OCI-LY7 (cell line): ENCODE measurements at regions not wholly inside any gene's neighbourhood (a gene's known extent, or its start where the extent isn't known, plus 50 kb on each side); places are given as distances from the start of the nearest gene placed in this dataset.
A peak's percentile ranks its signal among the peaks of the same experiment; 100 is the strongest.

Experiments
- EZH2phosphoT487 ChIP-seq: fragments of 200-600 bp; sonication (generic); IDR thresholded peaks from 2 replicates; pipeline ENCODE4 v1.6.1; 2018; ENCODE audit warnings: low read depth, borderline replicate concordance, mild to moderate bottlenecking, mixed run types, antibody characterized with exemption, low read length, moderate library complexity, mixed read lengths
- TF ChIP-seq, protein P1 (sequence below): fragments of 200-600 bp; sonication (generic); conservative IDR thresholded peaks from 2 replicates; pipeline ENCODE4 v1.5.1; 2014; ENCODE audit warnings: mild to moderate bottlenecking, antibody characterized with exemption, low read length, moderate library complexity, mixed read lengths

DNA sequence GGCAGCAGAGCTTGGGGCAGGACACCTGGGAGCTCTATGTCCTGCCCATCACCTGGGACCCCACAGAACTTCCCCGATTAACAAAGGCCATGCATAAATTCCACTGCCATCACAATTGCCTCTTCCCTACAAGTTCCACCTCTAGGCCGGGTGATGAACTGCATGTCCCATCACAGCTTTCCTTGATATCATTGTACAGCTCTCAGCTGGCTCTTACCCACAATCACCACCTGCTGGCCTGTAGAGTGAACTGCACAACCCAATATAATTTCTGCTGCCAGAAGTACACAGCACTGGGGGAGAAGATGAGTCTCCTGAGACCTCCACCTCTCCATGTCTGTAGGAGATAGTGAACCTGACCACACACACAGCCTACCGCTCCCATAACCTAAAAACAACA is 285.0 kb upstream of the AADAT start:
- TF ChIP-seq, protein P1, sequence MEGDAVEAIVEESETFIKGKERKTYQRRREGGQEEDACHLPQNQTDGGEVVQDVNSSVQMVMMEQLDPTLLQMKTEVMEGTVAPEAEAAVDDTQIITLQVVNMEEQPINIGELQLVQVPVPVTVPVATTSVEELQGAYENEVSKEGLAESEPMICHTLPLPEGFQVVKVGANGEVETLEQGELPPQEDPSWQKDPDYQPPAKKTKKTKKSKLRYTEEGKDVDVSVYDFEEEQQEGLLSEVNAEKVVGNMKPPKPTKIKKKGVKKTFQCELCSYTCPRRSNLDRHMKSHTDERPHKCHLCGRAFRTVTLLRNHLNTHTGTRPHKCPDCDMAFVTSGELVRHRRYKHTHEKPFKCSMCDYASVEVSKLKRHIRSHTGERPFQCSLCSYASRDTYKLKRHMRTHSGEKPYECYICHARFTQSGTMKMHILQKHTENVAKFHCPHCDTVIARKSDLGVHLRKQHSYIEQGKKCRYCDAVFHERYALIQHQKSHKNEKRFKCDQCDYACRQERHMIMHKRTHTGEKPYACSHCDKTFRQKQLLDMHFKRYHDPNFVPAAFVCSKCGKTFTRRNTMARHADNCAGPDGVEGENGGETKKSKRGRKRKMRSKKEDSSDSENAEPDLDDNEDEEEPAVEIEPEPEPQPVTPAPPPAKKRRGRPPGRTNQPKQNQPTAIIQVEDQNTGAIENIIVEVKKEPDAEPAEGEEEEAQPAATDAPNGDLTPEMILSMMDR = peak; percentile 75
- TF ChIP-seq EZH2phosphoT487 = no peak
